HG03432 (cell line): ENCODE measurements at regions not wholly inside any gene's neighbourhood (a gene's known extent, or its start where the extent isn't known, plus 50 kb on each side); places are given as distances from the start of the nearest gene placed in this dataset.

Source experiments
- ATAC-seq: cut with Tn5 transposase; IDR thresholded peaks from one replicate; pipeline ENCODE4 v1.9.1; 2021; ENCODE audit warnings: mild to moderate bottlenecking, moderate library complexity; ENCODE audit not compliant: unreplicated experiment

DNA sequence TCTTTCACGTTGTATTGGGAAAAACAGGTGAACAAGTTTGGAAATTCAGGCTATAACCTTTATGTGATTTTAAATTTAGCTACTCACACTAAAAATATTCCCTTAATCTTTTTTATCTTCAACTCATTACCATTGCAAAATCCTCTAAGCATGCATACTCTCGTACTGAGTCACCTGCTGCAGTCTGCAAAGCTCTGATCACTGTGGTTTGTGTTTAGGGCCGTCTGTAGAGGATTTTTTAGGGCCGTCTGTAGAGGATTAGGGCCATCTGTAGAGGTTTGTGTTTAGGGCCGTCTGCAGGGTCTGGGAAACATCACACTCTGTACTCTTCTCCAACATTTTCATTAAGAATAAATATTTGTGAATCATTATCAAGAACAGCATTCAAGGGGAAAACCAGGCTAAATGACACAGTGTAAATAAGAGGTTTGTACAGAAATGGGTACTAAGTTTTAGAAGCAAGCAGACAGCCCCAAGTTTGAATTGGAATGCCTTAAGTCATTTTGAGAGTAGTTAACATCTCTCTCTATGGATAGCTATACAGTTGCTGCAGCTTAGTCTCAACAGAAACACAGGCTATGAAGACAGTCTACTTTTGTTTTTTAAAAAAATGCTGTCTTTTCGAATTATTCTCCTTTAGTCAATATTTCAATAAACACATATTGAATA lies 155.0 kb upstream of the TSLP start:
- peak; percentile 93 for ATAC-seq

- peak; percentile 12 for ATAC-seq
Measured at GRCh38 chr5:110917161-110917875, 154.2 kb upstream of the TSLP start.

- ATAC-seq, result no peak
Measured at GRCh38 chr5:110918683-110919082, 152.8 kb upstream of the TSLP start.

DNA sequence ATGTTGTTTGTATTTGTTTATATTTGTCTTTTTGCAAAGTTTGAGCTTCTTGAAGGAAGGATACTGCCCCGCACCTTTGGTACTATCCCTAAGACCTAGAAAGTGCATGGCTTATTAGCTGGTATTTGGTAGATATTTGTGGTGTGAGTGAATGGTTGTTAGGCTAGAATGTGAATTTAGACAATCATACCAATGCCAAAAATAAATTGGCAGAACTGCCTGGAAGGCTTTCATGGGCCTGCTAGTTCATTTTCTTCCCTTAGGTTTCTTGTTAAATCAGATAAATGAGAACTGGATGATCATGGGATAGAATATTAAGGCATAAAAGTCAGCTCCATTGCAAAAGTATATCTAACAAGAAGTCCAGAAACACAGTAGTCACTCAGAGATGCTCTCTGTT lies 147.5 kb upstream of the TSLP start:
- no peak for ATAC-seq

DNA sequence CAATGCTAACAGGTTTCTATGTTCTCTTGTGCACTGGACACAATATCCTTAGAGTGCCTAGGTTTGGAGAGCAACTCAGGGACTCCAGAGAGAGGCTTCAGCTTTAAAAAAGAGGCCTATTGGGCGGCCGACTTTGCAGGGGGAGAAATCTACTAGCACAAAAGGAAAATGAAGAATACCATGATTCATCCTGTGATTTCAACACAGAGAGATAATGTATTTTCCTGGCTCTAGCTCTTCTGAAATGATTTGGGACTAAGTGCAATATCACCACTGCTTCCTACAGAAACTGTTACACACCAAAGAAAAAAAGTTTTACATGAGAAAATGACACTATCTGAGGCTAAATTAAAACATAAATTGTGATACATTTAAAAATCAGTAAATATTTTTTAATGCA lies 146.1 kb upstream of the TSLP start:
- ATAC-seq, result no peak

- no peak for ATAC-seq
Measured at GRCh38 chr5:110925916-110926315, 145.6 kb upstream of the TSLP start.

DNA sequence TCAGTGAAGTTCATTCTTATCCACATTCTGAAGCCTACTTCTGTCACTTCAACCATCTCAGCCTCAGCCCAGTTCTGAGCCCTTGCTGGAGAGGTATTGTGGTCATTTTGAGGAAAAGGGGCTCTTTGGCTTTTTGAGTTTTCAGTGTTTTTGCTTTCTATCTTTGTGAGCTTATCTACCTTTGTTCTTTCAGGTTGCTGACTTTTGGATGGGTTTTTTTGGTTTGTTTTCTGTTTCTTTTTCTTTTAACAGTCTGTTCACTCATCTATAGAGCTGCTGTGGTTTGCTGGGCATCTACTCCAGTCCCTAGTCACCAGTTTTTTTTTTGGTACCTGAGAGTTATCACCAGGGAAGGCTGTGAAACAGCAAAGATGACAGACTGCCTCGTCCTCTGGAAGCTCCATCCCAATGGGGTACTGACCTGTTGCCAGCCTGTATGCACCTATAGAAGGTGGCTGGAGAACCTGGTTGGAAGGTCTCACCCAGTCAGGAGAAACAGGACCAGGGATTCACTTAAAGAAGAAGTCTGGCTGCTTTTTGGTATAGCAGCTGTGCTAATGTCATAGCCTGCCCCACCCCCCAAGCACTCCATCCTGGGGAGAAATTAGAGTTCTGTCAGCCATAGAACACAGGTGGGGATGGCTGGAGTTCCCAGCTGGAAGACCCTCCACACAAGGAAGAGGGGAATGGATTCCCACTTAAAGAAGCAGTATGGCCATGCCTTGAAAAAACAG lies 138.6 kb upstream of the TSLP start:
- ATAC-seq, result peak; percentile 97

GRCh38 chr5:110940136-110940535 lies 131.4 kb upstream of the TSLP start:
- no peak for ATAC-seq

GRCh38 chr5:110945874-110946436 lies 125.6 kb upstream of the TSLP start:
- no peak for ATAC-seq

- ATAC-seq, result no peak
Measured at GRCh38 chr5:110951373-110951791, 120.1 kb upstream of the TSLP start.

GRCh38 chr5:110956280-110956912 lies 115.1 kb upstream of the TSLP start:
- ATAC-seq, result no peak

DNA sequence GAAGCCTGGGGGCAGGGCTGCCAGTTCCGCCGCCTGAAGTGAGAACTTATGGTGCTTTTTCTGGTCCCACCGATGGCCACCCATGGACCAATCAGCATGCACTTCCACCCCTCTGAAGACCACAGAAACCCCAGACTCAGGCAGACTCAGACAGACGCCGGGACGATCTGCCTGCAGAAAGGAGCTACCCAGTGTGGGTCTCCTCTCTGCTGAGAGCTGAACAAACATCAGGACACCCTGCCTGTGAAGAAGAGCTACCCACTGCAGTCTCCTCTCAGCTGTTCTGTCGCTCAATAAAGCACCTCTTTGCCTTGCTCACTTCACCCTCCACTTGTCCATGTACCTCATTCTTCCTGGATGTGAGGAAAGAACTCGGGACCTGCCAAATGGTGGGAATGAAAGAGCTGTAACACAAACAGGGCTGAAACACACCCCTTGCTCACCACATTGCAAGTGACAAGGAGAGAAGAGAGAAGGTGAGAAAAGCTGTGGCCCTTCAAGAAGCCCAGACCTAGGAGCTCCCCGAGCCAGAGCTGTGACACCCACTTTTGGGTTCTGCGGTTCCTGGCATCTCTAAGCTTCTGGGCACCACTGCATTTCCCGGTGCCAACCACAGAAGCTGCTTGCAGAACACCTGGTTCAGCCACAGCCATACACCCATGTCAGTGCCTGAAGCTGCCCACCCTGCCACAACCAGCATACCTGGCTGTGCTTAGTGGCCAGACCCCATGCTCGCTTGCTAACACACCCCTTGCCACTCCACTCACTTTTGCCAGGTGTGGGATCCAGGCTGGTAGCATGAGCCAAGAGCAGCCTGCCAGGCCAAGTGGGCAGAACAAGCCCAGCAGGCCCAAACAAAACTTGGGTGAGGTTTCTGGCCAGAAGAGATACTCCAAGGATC lies 114.3 kb upstream of the TSLP start:
- ATAC-seq, result no peak

DNA sequence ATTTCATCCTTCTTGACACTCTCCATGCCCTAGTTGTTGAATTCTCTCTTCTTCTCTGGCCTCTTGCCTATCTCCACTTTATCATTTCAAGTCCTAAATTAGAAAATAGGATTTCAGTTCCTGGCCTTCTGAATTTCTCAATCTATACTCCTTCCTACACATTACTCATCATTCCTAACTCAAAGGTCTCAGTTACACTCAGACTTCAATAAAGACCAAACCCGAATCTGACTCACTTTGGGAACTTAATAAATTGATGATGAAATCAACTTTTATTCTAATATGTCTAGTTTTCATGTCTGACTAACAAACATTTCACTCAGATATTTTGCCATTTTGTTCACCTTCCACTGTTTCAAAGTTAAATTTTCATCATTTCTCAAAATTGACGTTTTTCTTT lies 113.6 kb upstream of the TSLP start:
- ATAC-seq, result no peak

- no peak for ATAC-seq
Measured at GRCh38 chr5:110963495-110963894, 108.0 kb upstream of the TSLP start.

GRCh38 chr5:110965773-110966581 lies 105.5 kb upstream of the TSLP start:
- no peak for ATAC-seq

DNA sequence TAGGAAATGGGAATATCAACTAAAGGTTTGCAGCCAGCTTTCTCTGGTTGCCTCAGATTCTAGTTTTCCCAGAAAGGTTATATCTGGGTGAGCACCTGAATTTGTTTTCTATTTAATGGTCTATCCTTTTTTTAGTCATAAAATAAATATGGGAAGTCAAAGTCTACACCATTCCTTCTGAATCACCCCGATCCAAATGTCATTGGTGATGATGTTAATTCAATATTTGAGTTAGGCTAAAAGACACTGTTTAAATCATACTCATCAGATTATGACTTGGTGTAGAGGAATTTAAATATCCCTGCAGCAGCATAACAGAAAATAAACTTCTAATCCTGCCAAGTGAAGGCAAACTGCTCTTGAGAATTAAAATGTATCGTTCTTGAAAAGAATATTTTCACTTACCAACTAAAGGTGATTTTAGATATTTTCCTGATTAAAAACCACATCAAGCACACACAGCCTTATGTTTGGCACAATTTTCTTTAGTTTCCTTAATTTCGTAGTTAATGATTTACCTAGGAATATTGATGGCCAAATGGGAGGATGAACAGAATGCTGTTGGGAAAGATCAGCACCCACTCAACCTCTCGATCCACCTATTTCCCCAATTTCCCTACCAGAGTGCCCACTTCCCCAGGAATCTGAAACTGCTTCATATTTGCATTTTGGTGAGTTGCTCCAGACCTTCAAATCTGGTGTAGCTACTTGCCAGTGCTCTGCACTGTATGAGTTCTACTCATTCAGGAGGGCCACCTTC lies 103.1 kb upstream of the TSLP start:
- no peak for ATAC-seq

DNA sequence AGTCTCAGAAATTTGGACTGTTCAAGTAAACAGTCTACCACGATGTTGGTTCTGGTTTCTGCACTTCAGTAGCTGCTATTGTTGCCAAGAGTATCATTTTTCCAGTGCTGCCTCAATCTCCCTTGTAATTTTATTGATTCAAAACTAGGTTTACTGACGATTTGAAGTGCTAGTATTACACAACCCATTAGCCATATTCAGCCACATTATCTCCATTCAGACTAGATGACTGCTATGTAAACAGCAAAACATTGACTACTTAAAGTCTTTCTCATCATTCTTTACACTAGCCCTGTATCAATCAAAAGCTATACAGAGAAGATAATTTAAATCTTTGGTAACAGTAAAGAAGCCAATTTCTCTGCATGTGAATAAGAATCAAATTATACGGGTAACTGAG lies 102.0 kb upstream of the TSLP start:
- ATAC-seq, result no peak

- no peak for ATAC-seq
Measured at GRCh38 chr5:110973510-110973909, 98.0 kb upstream of the TSLP start.

- no peak for ATAC-seq
Measured at GRCh38 chr5:110977915-110978314, 93.6 kb upstream of the TSLP start.
